Left lung (tissue), 4 donors: ENCODE measurements at regions not wholly inside any gene's neighbourhood (a gene's known extent, or its start where the extent isn't known, plus 50 kb on each side); places are given as distances from the start of the nearest gene placed in this dataset.

Source experiments
- ATAC-seq: fragments of 200-7000 bp; cut with Tn5 transposase; one replicate; pipeline ENCODE4 v1.9.1; 2020; ENCODE audit warnings: moderate library complexity
- DNase-seq, 4 donors: peaks; one replicate each; pipeline ENCODE4 v3.0.0-alpha.2; 2013 to 2020
- H3K27ac ChIP-seq, 2 donors: fragments of 200-600 bp; sonication (generic) in 1 of 2; one replicate each; pipeline versions ENCODE4 v1.5.0 to v1.8.0; 2020 to 2021
- H3K27me3 ChIP-seq, 2 donors: fragments of 200-600 bp; sonication (generic) in 1 of 2; one replicate each; pipeline versions ENCODE4 v1.5.0 to v1.8.0; 2020 to 2021
- H3K36me3 ChIP-seq, 2 donors: fragments of 200-600 bp; sonication (generic) in 1 of 2; one replicate each; pipeline versions ENCODE4 v1.5.0 to v1.8.0; 2020 to 2021
- H3K4me1 ChIP-seq, 2 donors: fragments of 200-600 bp; one replicate each; pipeline ENCODE4 v1.8.0; 2021
- H3K4me3 ChIP-seq, 2 donors: fragments of 200-600 bp; sonication (generic) in 1 of 2; one replicate each; pipeline versions ENCODE4 v1.5.0 to v1.8.0; 2020 to 2021; ENCODE audit warnings: mild to moderate bottlenecking in 1 of 2
- H3K9me3 ChIP-seq, 2 donors: fragments of 200-600 bp; sonication (generic) in 1 of 2; one replicate each; pipeline versions ENCODE4 v1.5.0 to v1.8.0; 2020 to 2021
- CTCF ChIP-seq, 2 donors: fragments of 200-600 bp; sonication (generic) in 1 of 2; IDR thresholded peaks; one replicate each; pipeline versions ENCODE4 v1.5.0 to v1.8.0; 2021; ENCODE audit warnings: antibody characterized with exemption in 2 of 2
- intact Hi-C, 2 donors: fragments of 100-400 bp; cut with DNase I; formaldehyde crosslinking; loops; one replicate each; pipeline versions ENCODE4 v1.11.2 to v1.14.2; 2022
- donor health status: DM: no; HTN: yes; CAD: no.
- donor health status: DM: no; HTN: no; CAD: no.

DNA sequence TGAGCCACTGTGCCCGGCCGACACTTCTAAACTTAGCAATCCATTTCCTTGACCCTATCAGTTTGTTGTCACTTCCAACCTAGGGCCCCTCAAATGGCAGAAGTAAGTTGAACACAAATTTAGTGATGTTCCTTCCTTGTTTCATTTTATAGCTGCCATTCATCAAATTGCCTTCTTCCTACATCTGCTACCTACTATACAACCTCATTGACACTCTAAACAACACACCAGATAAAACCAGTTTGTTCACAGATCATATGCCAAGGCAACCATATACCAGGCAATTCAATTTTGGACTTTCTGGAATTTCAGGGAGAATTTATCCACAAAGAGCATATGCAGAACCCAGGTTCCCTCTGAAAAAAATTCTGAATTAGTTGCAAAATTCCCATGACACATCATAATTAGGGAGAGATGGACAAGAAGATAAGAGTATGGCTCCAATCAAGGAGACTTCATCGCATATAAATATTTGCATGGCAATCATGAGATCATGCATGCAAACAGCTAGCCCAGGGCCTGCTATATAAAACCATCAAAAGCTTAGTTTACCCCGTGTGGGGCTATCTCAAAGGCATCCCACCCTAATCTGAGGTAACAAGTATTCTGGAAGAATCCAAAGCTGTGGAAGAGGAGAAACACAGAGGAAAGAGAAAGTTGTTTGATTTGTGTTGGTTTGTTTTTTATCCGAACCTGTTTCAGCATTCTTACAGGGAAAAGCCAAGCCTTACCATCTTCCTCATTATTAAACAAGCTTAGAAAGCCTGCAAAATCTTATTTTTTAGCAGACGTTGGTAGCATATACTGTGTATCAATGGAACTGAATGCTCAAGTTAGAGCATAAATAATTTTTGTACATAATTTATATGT is 132.8 kb upstream of the TNFAIP3 start:
- Histone ChIP-seq H3K9me3 (no peaks in the 10 kb centered on the region), H3K4me3 (no peak overlapping the region), H3K27me3 (no peaks in the 10 kb centered on the region), H3K27ac (peak overlapping the region in 1 of 2 donors; percentile 80), H3K36me3 (no peaks in the 10 kb centered on the region), H3K4me1 (peaks cover 0 to 75% of the 10 kb centered on the region in 2 donors)
- intact Hi-C loops = no loop called here
- DNase-seq = no peak
- no peak for TF ChIP-seq CTCF (IDR thresholded peaks at IDR 0.05)
- no peak for ATAC-seq

DNA sequence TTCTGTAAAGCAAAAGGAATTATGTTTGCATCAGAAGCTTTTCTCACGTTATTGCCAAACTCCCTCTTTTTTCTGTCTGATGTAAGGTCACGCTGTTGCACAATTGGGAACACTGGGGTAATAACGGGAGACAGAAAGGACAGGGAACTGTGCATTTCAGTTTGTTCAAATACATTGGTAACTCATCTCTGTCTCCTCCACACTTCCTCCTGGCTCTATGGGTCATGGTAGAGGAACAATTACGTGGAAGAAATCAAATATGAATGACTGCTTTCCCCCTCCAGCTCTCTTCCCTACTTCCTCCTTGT is 132.2 kb upstream of the TNFAIP3 start:
- Histone ChIP-seq H3K9me3 (no peaks in the 10 kb centered on the region), H3K4me3 (no peak overlapping the region), H3K36me3 (no peaks in the 10 kb centered on the region), H3K27me3 (no peaks in the 10 kb centered on the region), H3K4me1 (peaks cover 0 to 70% of the 10 kb centered on the region in 2 donors), H3K27ac (peak overlapping the region in 1 of 2 donors; percentile 80)
- intact Hi-C loops = no loop called here
- ATAC-seq (peak; percentile 52), DNase-seq (peak in 1 of 4 donors; percentile 30)
- no peak for TF ChIP-seq CTCF (IDR thresholded peaks at IDR 0.05)

GRCh38 chr6:137736048-137736818 is 130.8 kb upstream of the TNFAIP3 start:
- DNase-seq (no peak), ATAC-seq (no peak)
- Histone ChIP-seq H3K36me3 (no peaks in the 10 kb centered on the region), H3K27me3 (no peaks in the 10 kb centered on the region), H3K4me3 (no peak overlapping the region), H3K27ac (peak overlapping the region in 1 of 2 donors; percentile 80), H3K4me1 (peaks cover 0 to 63% of the 10 kb centered on the region in 2 donors), H3K9me3 (no peaks in the 10 kb centered on the region)
- intact Hi-C loops = no loop called here
- no peak for TF ChIP-seq CTCF (IDR thresholded peaks at IDR 0.05)

DNA sequence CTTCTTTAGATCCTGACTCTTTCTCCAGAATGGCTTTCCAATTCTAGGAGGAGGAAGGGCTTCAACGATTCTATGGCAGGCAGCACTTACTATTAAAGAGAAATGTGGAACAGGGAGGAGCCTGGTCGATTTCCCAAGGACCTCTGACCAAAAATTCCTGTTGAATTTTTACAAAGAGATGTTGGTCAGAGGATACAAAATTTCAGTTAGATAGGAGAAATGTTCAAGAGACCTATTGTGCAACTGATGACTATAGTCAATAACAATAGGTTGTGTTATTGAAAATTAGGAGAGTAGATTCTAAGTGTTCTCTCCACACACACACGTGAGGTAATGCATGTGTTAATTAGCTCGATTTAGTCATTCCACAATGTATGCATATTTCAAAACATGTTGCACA is 130.1 kb upstream of the TNFAIP3 start:
- no peak for DNase-seq

More for the DNA sequence above, 130.1 kb upstream of the TNFAIP3 start:
- Histone ChIP-seq H3K27me3 (no peaks in the 10 kb centered on the region), H3K36me3 (no peaks in the 10 kb centered on the region), H3K4me3 (no peak overlapping the region), H3K4me1 (peaks cover 0 to 57% of the 10 kb centered on the region in 2 donors), H3K9me3 (no peaks in the 10 kb centered on the region), H3K27ac (no peak overlapping the region)
- no peak for ATAC-seq
- intact Hi-C loops = no loop called here
- TF ChIP-seq CTCF (IDR thresholded peaks at IDR 0.05) = no peak
